Neural cell (in vitro differentiated cells): ENCODE measurements at regions not wholly inside any gene's neighbourhood (a gene's known extent, or its start where the extent isn't known, plus 50 kb on each side); places are given as distances from the start of the nearest gene placed in this dataset.

Experiments used
- H2AFZ ChIP-seq: fragments of 200-600, 300-800 bp; sonication (generic), shearing (Covaris generic); 2 replicates; pipeline ENCODE4 v1.6.0; 2014; ENCODE audit warnings: low read depth, mild to moderate bottlenecking, antibody characterized with exemption, low read length, moderate library complexity
- H3F3A ChIP-seq: fragments of 200-600 bp; shearing (Covaris generic); 2 replicates; pipeline ENCODE4 v1.6.1; 2016; ENCODE audit warnings: mild to moderate bottlenecking, moderate library complexity, mixed read lengths, antibody characterized with exemption, low read length; ENCODE audit not compliant: insufficient read depth, poor library complexity, severe bottlenecking
- H3K27ac ChIP-seq: fragments of 200-600, 300-800 bp; sonication (generic), shearing (Covaris generic); 2 replicates; pipeline ENCODE4 v1.5.1; 2014; ENCODE audit warnings: mild to moderate bottlenecking, low read length, moderate library complexity
- H3K27me3 ChIP-seq: fragments of 300-800, 200-600 bp; sonication (generic), shearing (Covaris generic); 2 replicates; pipeline ENCODE4 v1.6.0; 2014; ENCODE audit warnings: mild to moderate bottlenecking, low read depth, low read length, moderate library complexity; ENCODE audit not compliant: insufficient read depth
- H3K36me3 ChIP-seq: fragments of 300-800, 200-600 bp; sonication (generic), shearing (Covaris generic); 2 replicates; pipeline ENCODE4 v1.5.1; 2014; ENCODE audit warnings: mild to moderate bottlenecking, antibody characterized with exemption, low read length, moderate library complexity; ENCODE audit not compliant: insufficient read depth
- H3K4me2 ChIP-seq: fragments of 300-800, 200-600 bp; sonication (generic), shearing (Covaris generic); 2 replicates; pipeline ENCODE4 v1.6.0; 2014; ENCODE audit warnings: mild to moderate bottlenecking, low read length
- H3K4me3 ChIP-seq: fragments of 300-800, 200-600 bp; sonication (generic), shearing (Covaris generic); 2 replicates; pipeline ENCODE4 v1.5.1; 2014; ENCODE audit warnings: mild to moderate bottlenecking, low read length, moderate library complexity
- H3K79me2 ChIP-seq: fragments of 200-600 bp; shearing (Covaris generic); replicated peaks from 2 replicates; pipeline ENCODE4 v1.6.0; 2014; ENCODE audit warnings: mild to moderate bottlenecking, low read length, moderate library complexity; ENCODE audit not compliant: insufficient read depth
- H3K9ac ChIP-seq: fragments of 300-800, 200-600 bp; sonication (generic), shearing (Covaris generic); 2 replicates; pipeline ENCODE4 v1.6.1; 2016; ENCODE audit warnings: mild to moderate bottlenecking, low read length, mixed read lengths
- H3K9me2 ChIP-seq: fragments of 200-600 bp; shearing (Covaris generic); 2 replicates; pipeline ENCODE4 v1.6.1; 2016; ENCODE audit warnings: mild to moderate bottlenecking, low read length, mixed read lengths; ENCODE audit not compliant: insufficient read depth
- H3K9me3 ChIP-seq: fragments of 200-600, 300-800 bp; sonication (generic), shearing (Covaris generic); 2 replicates; pipeline ENCODE4 v1.6.1; 2016; ENCODE audit warnings: mild to moderate bottlenecking, mixed run types, low read length, moderate library complexity, mixed read lengths
- H4K20me1 ChIP-seq: fragments of 200-600 bp; shearing (Covaris generic); 2 replicates; pipeline ENCODE4 v1.6.1; 2016; ENCODE audit warnings: mild to moderate bottlenecking, mixed run types; ENCODE audit not compliant: insufficient read depth
- CTCF ChIP-seq: fragments of 450-650 bp; IDR thresholded peaks from 2 replicates; pipeline ENCODE4 v1.5.1; 2014; ENCODE audit warnings: antibody characterized with exemption, mild to moderate bottlenecking, moderate library complexity; ENCODE audit not compliant: poor library complexity, severe bottlenecking
- EP300 ChIP-seq: fragments of 450-650 bp; conservative IDR thresholded peaks from 2 replicates; pipeline ENCODE4 v1.6.1; 2014; ENCODE audit warnings: antibody characterized with exemption, mild to moderate bottlenecking, moderate library complexity; ENCODE audit not compliant: poor library complexity, severe bottlenecking
- EZH2 ChIP-seq: fragments of 200-600, 300-800 bp; shearing (Covaris generic), sonication (generic); IDR thresholded peaks from 2 replicates; pipeline ENCODE4 v1.6.1; 2014; ENCODE audit warnings: antibody characterized with exemption, low read length, borderline replicate concordance, mild to moderate bottlenecking; ENCODE audit not compliant: insufficient read depth, poor library complexity, severe bottlenecking
- MXI1 ChIP-seq: fragments of 450-650 bp; conservative IDR thresholded peaks from 2 replicates; pipeline ENCODE4 v1.6.1; 2014; ENCODE audit warnings: antibody characterized with exemption, mild to moderate bottlenecking; ENCODE audit not compliant: poor library complexity, severe bottlenecking
- POLR2AphosphoS5 ChIP-seq: IDR thresholded peaks from 2 replicates; pipeline ENCODE4 v1.6.1; 2012
- RAD21 ChIP-seq: fragments of 450-650 bp; conservative IDR thresholded peaks from 2 replicates; pipeline ENCODE4 v1.6.1; 2014; ENCODE audit warnings: antibody characterized with exemption, mild to moderate bottlenecking, moderate library complexity
- REST ChIP-seq: IDR thresholded peaks from 2 replicates; pipeline ENCODE4 v1.6.1; 2012; ENCODE audit warnings: borderline replicate concordance
- SMC3 ChIP-seq: fragments of 450-650 bp; conservative IDR thresholded peaks from 2 replicates; pipeline ENCODE4 v1.6.1; 2014; ENCODE audit warnings: antibody characterized with exemption, mild to moderate bottlenecking, moderate library complexity; ENCODE audit not compliant: poor library complexity
- TAF1 ChIP-seq: IDR thresholded peaks from 2 replicates; pipeline ENCODE4 v1.6.1; 2012; ENCODE audit warnings: low read depth

- Histone ChIP-seq H3K79me2 (no peaks in the 10 kb centered on the region), H2AFZ (no peak overlapping the region), H3K4me2 (no peak overlapping the region), H3K9me3 (peaks cover 8% of the 10 kb centered on the region), H4K20me1 (no peaks in the 10 kb centered on the region), H3K9ac (no peak overlapping the region), H3K36me3 (no peaks in the 10 kb centered on the region), H3K4me3 (no peak overlapping the region), H3K27ac (no peak overlapping the region), H3K27me3 (no peaks in the 10 kb centered on the region), H3K9me2 (no peaks in the 10 kb centered on the region), H3F3A (no peaks in the 10 kb centered on the region)
- TF ChIP-seq EZH2 (no peak), EP300 (no peak), SMC3 (no peak), REST (no peak), MXI1 (no peak), TAF1 (no peak)
These were observed 576.9 kb downstream of the RFPL4B start for GRCh38 chr6:112923940-112924587.

- Histone ChIP-seq H3K9me3 (peaks cover 6% of the 10 kb centered on the region), H3K79me2 (no peaks in the 10 kb centered on the region), H3K4me3 (no peak overlapping the region), H3F3A (no peaks in the 10 kb centered on the region), H3K27ac (no peak overlapping the region), H3K36me3 (no peaks in the 10 kb centered on the region), H3K27me3 (no peaks in the 10 kb centered on the region), H4K20me1 (no peaks in the 10 kb centered on the region), H3K9ac (no peak overlapping the region), H3K4me2 (no peak overlapping the region), H2AFZ (no peak overlapping the region), H3K9me2 (no peaks in the 10 kb centered on the region)
- TF ChIP-seq EP300 (no peak), TAF1 (no peak), RAD21 (no peak), SMC3 (no peak), POLR2AphosphoS5 (no peak), CTCF (no peak), REST (no peak), EZH2 (no peak), MXI1 (no peak)
These were observed 578.6 kb downstream of the RFPL4B start for GRCh38 chr6:112925702-112926101.
